ENCODE measurements at regions not wholly inside any gene's neighbourhood (a gene's known extent, or its start where the extent isn't known, plus 50 kb on each side); places are given as distances from the start of the nearest gene placed in this dataset.
"Not testable (repeated sequence)": the region's sequence is repeated elsewhere in the genome, so short reads cannot be mapped to it uniquely, and the experiment has no call there.

- ATAC-seq, DNase-seq, H3K27me3 Mint-ChIP-seq, CTCF ChIA-PET, H3K4me1 Mint-ChIP-seq, H3K27ac Mint-ChIP-seq, H3K4me3 Mint-ChIP-seq, H3K36me3 Mint-ChIP-seq: not testable (repeated sequence)
- H3K9me3 Mint-ChIP-seq (ENCODE audit: low read depth): peaks cover 23% of the 10 kb centered on the region
Observed at GRCh38 chr18:8531084-8531483, 78.2 kb upstream of the RAB12 start.

DNA sequence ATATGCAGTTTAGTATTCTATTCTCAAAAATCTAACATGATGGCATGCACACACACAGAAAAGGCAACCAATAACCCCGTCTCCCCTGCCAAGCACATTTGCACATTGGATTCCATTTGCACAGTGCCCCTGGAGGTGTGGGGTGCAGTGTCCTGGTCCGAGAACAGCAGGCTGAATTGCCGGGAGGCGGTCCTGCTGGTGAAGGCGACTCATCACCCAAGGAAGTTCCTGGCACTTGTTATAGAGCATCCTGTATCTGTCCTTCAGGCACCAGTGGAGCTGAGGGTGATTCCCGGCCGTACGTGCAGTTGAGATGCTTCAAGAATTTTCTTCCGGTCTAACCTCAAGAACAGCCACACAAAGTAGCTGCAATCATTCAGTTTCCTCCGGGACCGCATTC is 73.0 kb upstream of the RAB12 start:
- Mint-ChIP-seq H3K4me3 (no peak overlapping the region), H3K4me1 (no peaks in the 10 kb centered on the region), H3K27me3 (peaks cover 3% of the 10 kb centered on the region), H3K9me3 (ENCODE audit: low read depth) (peaks cover 10% of the 10 kb centered on the region), H3K36me3 (peaks cover 3% of the 10 kb centered on the region), H3K27ac (no peak overlapping the region)
- ATAC-seq (no peak), DNase-seq (no peak)
- CTCF ChIA-PET: no interaction called here

GRCh38 chr18:8536922-8537321 is 72.3 kb upstream of the RAB12 start:
- no peak overlapping the region for H3K4me3 Mint-ChIP-seq
- H3K9me3 Mint-ChIP-seq (ENCODE audit: low read depth): peaks cover 3% of the 10 kb centered on the region
- no peaks in the 10 kb centered on the region for H3K4me1 Mint-ChIP-seq
- peaks cover 6% of the 10 kb centered on the region for H3K27me3 Mint-ChIP-seq
- CTCF ChIA-PET: interaction anchor here (0.6 kb wide), 1 partner anchor 1254 kb away, joined by 3 read pairs; no protein-coding TSS in a partner anchor
- H3K27ac Mint-ChIP-seq: no peak overlapping the region
- H3K36me3 Mint-ChIP-seq: peaks cover 2% of the 10 kb centered on the region
- ATAC-seq (no peak), DNase-seq (no peak)

DNA sequence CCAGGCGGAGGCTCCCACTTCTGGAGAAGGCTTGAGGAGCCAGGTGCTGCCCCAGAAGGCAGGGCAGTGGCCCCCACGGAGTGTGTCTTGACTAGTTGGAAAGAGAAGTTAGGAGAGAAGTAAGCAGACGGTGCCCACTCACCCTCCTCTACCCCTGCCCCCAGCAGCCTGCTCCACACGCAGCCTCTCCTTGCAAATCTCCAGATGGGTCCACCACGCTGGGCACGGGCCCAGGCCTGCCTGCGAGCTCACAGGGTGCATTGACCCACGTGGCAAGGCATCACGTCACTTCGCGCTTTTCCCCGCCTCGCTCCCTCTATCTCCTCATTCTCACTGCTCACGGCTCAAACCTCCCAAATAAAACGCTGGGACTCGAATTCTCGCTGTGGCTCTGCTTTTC is 71.8 kb upstream of the RAB12 start:
- no peaks in the 10 kb centered on the region for H3K4me1 Mint-ChIP-seq
- ATAC-seq: no peak
- no peak overlapping the region for H3K4me3 Mint-ChIP-seq
- no peaks in the 10 kb centered on the region for H3K36me3 Mint-ChIP-seq
- no peaks in the 10 kb centered on the region for H3K9me3 Mint-ChIP-seq (ENCODE audit: low read depth)
- H3K27ac Mint-ChIP-seq: no peak overlapping the region
- CTCF ChIA-PET: no interaction called here
- peaks cover 7% of the 10 kb centered on the region for H3K27me3 Mint-ChIP-seq
- no peak for DNase-seq

- Mint-ChIP-seq H3K27ac (no peak overlapping the region), H3K9me3 (ENCODE audit: low read depth) (no peaks in the 10 kb centered on the region), H3K4me1 (no peaks in the 10 kb centered on the region), H3K36me3 (no peaks in the 10 kb centered on the region), H3K4me3 (no peak overlapping the region), H3K27me3 (peaks cover 7% of the 10 kb centered on the region)
- DNase-seq (no peak), ATAC-seq (no peak)
- CTCF ChIA-PET: no interaction called here
Observed at GRCh38 chr18:8538935-8539334, 70.3 kb upstream of the RAB12 start.

DNA sequence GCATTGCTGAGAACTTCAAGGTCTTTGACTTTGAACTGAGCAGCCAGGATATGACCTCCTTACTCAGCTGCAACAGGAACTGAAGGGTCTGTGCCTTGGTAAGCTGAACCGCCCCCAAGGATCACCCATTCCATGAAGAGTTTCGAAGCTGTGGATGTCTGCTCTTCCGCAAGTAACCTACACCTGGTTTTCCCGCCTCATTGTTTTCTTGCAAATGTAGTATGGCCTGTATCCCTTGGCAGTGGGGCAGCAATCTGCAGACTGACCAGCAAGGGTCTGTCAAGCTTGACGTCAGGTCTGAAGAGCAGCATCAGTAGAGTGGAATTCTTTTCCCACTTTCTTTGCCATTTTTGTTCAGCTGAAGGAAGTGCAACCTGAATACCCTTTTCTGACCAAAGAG is 62.6 kb upstream of the RAB12 start:
- peaks cover 6% of the 10 kb centered on the region for H3K4me1 Mint-ChIP-seq
- CTCF ChIA-PET: no interaction called here
- ATAC-seq: no peak

DNA sequence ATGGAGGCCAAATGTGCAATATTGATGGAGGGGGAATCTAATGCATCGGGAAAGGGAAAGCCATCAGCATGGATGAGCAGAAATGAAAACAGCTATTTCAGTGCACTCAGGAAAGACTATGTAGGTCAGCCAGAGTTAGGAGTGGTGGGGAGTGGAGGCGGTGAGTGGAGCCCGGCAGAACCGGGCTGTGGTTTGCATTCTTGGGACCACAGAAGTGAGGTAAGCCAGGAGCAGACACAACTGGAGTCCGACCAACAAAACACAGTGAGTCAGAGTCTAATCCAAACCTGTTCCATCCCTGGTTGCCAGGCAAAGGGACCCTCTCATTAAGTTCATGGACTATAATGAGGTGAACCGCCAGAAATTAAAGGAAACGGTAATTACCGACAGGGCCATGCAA is 61.1 kb upstream of the RAB12 start:
- peaks cover 6% of the 10 kb centered on the region for H3K4me1 Mint-ChIP-seq
- H3K27ac Mint-ChIP-seq: no peak overlapping the region
- ATAC-seq (no peak), DNase-seq (no peak)
- H3K9me3 Mint-ChIP-seq (ENCODE audit: low read depth): no peaks in the 10 kb centered on the region
- CTCF ChIA-PET: no interaction called here
- no peaks in the 10 kb centered on the region for H3K36me3 Mint-ChIP-seq
- peaks cover 9% of the 10 kb centered on the region for H3K27me3 Mint-ChIP-seq
- no peak overlapping the region for H3K4me3 Mint-ChIP-seq

More for the DNA sequence above, 62.6 kb upstream of the RAB12 start:
- Mint-ChIP-seq H3K4me3 (no peak overlapping the region), H3K27me3 (peaks cover 11% of the 10 kb centered on the region), H3K9me3 (ENCODE audit: low read depth) (no peaks in the 10 kb centered on the region), H3K36me3 (no peaks in the 10 kb centered on the region), H3K27ac (no peak overlapping the region)
- no peak for DNase-seq

GRCh38 chr18:8549254-8549757 is 59.9 kb upstream of the RAB12 start:
- CTCF ChIA-PET: no interaction called here
- no peaks in the 10 kb centered on the region for H3K9me3 Mint-ChIP-seq (ENCODE audit: low read depth)
- peaks cover 9% of the 10 kb centered on the region for H3K27me3 Mint-ChIP-seq
- H3K4me3 Mint-ChIP-seq: no peak overlapping the region
- no peak for DNase-seq
- ATAC-seq: no peak
- H3K27ac Mint-ChIP-seq: no peak overlapping the region
- H3K4me1 Mint-ChIP-seq: peaks cover 6% of the 10 kb centered on the region
- H3K36me3 Mint-ChIP-seq: no peaks in the 10 kb centered on the region

GRCh38 chr18:8552151-8552550 is 57.1 kb upstream of the RAB12 start:
- H3K4me3 Mint-ChIP-seq: no peak overlapping the region

GRCh38 chr18:8554354-8554753 is 54.9 kb upstream of the RAB12 start:
- DNase-seq (no peak), ATAC-seq (no peak)
- Mint-ChIP-seq H3K4me3 (no peak overlapping the region), H3K27ac (no peak overlapping the region), H3K9me3 (ENCODE audit: low read depth) (no peaks in the 10 kb centered on the region), H3K36me3 (no peaks in the 10 kb centered on the region), H3K27me3 (peaks cover 6% of the 10 kb centered on the region), H3K4me1 (peaks cover 5% of the 10 kb centered on the region)
- CTCF ChIA-PET: no interaction called here

More at GRCh38 chr18:8552151-8552550, 57.1 kb upstream of the RAB12 start:
- Mint-ChIP-seq H3K4me1 (peaks cover 6% of the 10 kb centered on the region), H3K27ac (no peak overlapping the region), H3K27me3 (peaks cover 9% of the 10 kb centered on the region), H3K9me3 (ENCODE audit: low read depth) (no peaks in the 10 kb centered on the region), H3K36me3 (no peaks in the 10 kb centered on the region)
- CTCF ChIA-PET: no interaction called here
- ATAC-seq: no peak
- no peak for DNase-seq

DNA sequence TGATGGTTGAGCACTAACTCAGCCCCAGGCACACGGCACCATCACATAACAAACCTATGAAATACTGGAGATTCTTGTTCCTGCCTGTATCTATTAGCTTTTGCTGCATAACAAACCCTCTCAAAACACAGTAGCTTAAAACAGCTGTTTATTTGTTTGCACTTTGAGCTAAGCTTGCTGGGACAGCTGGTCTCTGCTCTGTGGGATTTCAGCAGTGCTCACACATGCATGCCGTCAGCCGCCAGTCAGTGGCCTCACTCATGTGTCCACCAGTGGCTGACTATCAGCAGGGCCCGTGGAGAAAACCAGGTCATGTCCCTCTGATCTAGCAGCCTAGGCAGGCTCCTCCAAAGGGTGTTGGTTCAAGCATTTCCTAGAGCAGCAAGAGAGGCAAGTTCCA is 52.8 kb upstream of the RAB12 start:
- H3K4me1 Mint-ChIP-seq: no peaks in the 10 kb centered on the region
- peaks cover 5% of the 10 kb centered on the region for H3K27me3 Mint-ChIP-seq
- ATAC-seq (no peak), DNase-seq (no peak)
- no peaks in the 10 kb centered on the region for H3K9me3 Mint-ChIP-seq (ENCODE audit: low read depth)
- H3K4me3 Mint-ChIP-seq: no peak overlapping the region
- H3K36me3 Mint-ChIP-seq: no peaks in the 10 kb centered on the region
- H3K27ac Mint-ChIP-seq: no peak overlapping the region
- CTCF ChIA-PET: no interaction called here
